MM.1S (cell line): ENCODE measurements at regions not wholly inside any gene's neighbourhood (a gene's known extent, or its start where the extent isn't known, plus 50 kb on each side); places are given as distances from the start of the nearest gene placed in this dataset.
A peak's percentile ranks its signal among the peaks of the same experiment; 100 is the strongest.

Experiments
- DNase-seq: peaks from one replicate; pipeline ENCODE4 v3.0.0-alpha.2; 2015
- H2AFZ ChIP-seq: fragments of 300-600 bp; sonication (generic); 2 replicates; pipeline ENCODE4 v1.6.0; 2016; ENCODE audit warnings: antibody characterized with exemption, low read length
- H3F3A ChIP-seq: fragments of 300-600 bp; sonication (generic); 2 replicates; pipeline ENCODE4 v1.6.1; 2016; ENCODE audit warnings: mild to moderate bottlenecking, antibody characterized with exemption, low read length, moderate library complexity, mixed read lengths; ENCODE audit not compliant: insufficient read depth
- H3K27ac ChIP-seq: fragments of 300-600 bp; sonication (generic); 2 replicates; pipeline ENCODE4 v1.5.1; 2016; ENCODE audit warnings: mild to moderate bottlenecking, low read length
- H3K27me3 ChIP-seq: fragments of 300-600 bp; sonication (generic); replicated peaks from 2 replicates; pipeline ENCODE4 v1.6.0; 2016; ENCODE audit warnings: low read length; ENCODE audit not compliant: insufficient read depth
- H3K36me3 ChIP-seq: fragments of 300-600 bp; sonication (generic); replicated peaks from 2 replicates; pipeline ENCODE4 v1.6.1; 2016; ENCODE audit warnings: mild to moderate bottlenecking, low read length, mixed read lengths; ENCODE audit not compliant: insufficient read depth
- H3K4me1 ChIP-seq: fragments of 300-600 bp; sonication (generic); 2 replicates; pipeline ENCODE4 v1.6.1; 2016; ENCODE audit warnings: low read length, mixed read lengths
- H3K4me2 ChIP-seq: fragments of 300-600 bp; sonication (generic); 2 replicates; pipeline ENCODE4 v1.6.0; 2016; ENCODE audit warnings: low read depth, low read length
- H3K4me3 ChIP-seq: fragments of 300-600 bp; sonication (generic); 2 replicates; pipeline ENCODE4 v1.5.1; 2016; ENCODE audit warnings: low read length, mixed read lengths
- H3K79me2 ChIP-seq: fragments of 300-600 bp; sonication (generic); 2 replicates; pipeline ENCODE4 v1.6.1; 2016; ENCODE audit warnings: mixed run types, low read length, mixed read lengths
- H3K9ac ChIP-seq: fragments of 300-600 bp; sonication (generic); 2 replicates; pipeline ENCODE4 v1.6.1; 2016; ENCODE audit warnings: low read length, mixed read lengths
- H3K9me2 ChIP-seq: fragments of 300-600 bp; sonication (generic); replicated peaks from 2 replicates; pipeline ENCODE4 v1.6.1; 2016; ENCODE audit warnings: mild to moderate bottlenecking, low read length, mixed read lengths; ENCODE audit not compliant: insufficient read depth
- H3K9me3 ChIP-seq: fragments of 300-600 bp; sonication (generic); replicated peaks from 2 replicates; pipeline ENCODE4 v1.6.1; 2016; ENCODE audit warnings: mild to moderate bottlenecking, low read length, mixed read lengths; ENCODE audit not compliant: insufficient read depth
- H4K20me1 ChIP-seq: fragments of 300-600 bp; sonication (generic); 2 replicates; pipeline ENCODE4 v1.6.1; 2016; ENCODE audit warnings: mild to moderate bottlenecking, low read length, moderate library complexity, mixed read lengths; ENCODE audit not compliant: insufficient read depth
- CTCF ChIP-seq: fragments of 300-600 bp; sonication (generic); IDR thresholded peaks from 2 replicates; pipeline ENCODE4 v1.5.1; 2016; ENCODE audit warnings: antibody characterized with exemption, low read length, mixed read lengths
- EZH2 ChIP-seq: fragments of 300-600 bp; sonication (generic); optimal IDR thresholded peaks from 2 replicates; pipeline ENCODE3; 2017; ENCODE audit warnings: low read depth, mild to moderate bottlenecking, antibody characterized with exemption, low read length, mixed read lengths
- EZH2phosphoT487 ChIP-seq: fragments of 300-600 bp; sonication (generic); IDR thresholded peaks from 2 replicates; pipeline ENCODE4 v1.6.1; 2018; ENCODE audit warnings: antibody characterized with exemption, low read length

- no peaks in the 10 kb centered on the region for H4K20me1 ChIP-seq
- H2AFZ ChIP-seq, result no peak overlapping the region
- no peaks in the 10 kb centered on the region for H3K27me3 ChIP-seq
- TF ChIP-seq CTCF (peak; percentile 68), EZH2 (no peak), EZH2phosphoT487 (no peak)
- H3K4me3 ChIP-seq, result no peak overlapping the region
- no peaks in the 10 kb centered on the region for H3F3A ChIP-seq
- no peak overlapping the region for H3K4me2 ChIP-seq
- no peaks in the 10 kb centered on the region for H3K9me2 ChIP-seq
- peak; percentile 66 for DNase-seq
- H3K36me3 ChIP-seq, result no peaks in the 10 kb centered on the region
- no peaks in the 10 kb centered on the region for H3K79me2 ChIP-seq
- H3K27ac ChIP-seq, result no peak overlapping the region
- no peaks in the 10 kb centered on the region for H3K9me3 ChIP-seq
- H3K4me1 ChIP-seq, result no peaks in the 10 kb centered on the region
- H3K9ac ChIP-seq, result no peak overlapping the region
Observed at GRCh38 chr10:60646966-60647796, 131.1 kb upstream of the CDK1 start.

GRCh38 chr10:60645980-60646379 is 132.3 kb upstream of the CDK1 start:
- Histone ChIP-seq H3K79me2 (no peaks in the 10 kb centered on the region), H4K20me1 (no peaks in the 10 kb centered on the region), H3K4me3 (no peak overlapping the region), H3K9me2 (no peaks in the 10 kb centered on the region), H3K4me1 (no peaks in the 10 kb centered on the region), H3K9me3 (no peaks in the 10 kb centered on the region), H3K27me3 (no peaks in the 10 kb centered on the region), H3K27ac (no peak overlapping the region), H3K9ac (no peak overlapping the region), H3K36me3 (no peaks in the 10 kb centered on the region), H3F3A (no peaks in the 10 kb centered on the region), H2AFZ (no peak overlapping the region), H3K4me2 (no peak overlapping the region)
- DNase-seq, result no peak
- TF ChIP-seq EZH2 (no peak), CTCF (no peak), EZH2phosphoT487 (no peak)

- no peak overlapping the region for H3K27ac ChIP-seq
- no peak overlapping the region for H2AFZ ChIP-seq
- H3K27me3 ChIP-seq, result no peaks in the 10 kb centered on the region
- H4K20me1 ChIP-seq, result no peaks in the 10 kb centered on the region
- TF ChIP-seq CTCF (no peak), EZH2phosphoT487 (no peak), EZH2 (no peak)
- no peaks in the 10 kb centered on the region for H3F3A ChIP-seq
- H3K4me3 ChIP-seq, result no peak overlapping the region
- no peaks in the 10 kb centered on the region for H3K79me2 ChIP-seq
- H3K36me3 ChIP-seq, result no peaks in the 10 kb centered on the region
- no peak overlapping the region for H3K9ac ChIP-seq
- no peaks in the 10 kb centered on the region for H3K9me2 ChIP-seq
- no peaks in the 10 kb centered on the region for H3K4me1 ChIP-seq
- no peak for DNase-seq
- H3K4me2 ChIP-seq, result no peak overlapping the region
- no peaks in the 10 kb centered on the region for H3K9me3 ChIP-seq
Observed at GRCh38 chr10:60644436-60645130, 133.7 kb upstream of the CDK1 start.
